OCI-LY7 (cell line): ENCODE measurements at regions not wholly inside any gene's neighbourhood (a gene's known extent, or its start where the extent isn't known, plus 50 kb on each side); places are given as distances from the start of the nearest gene placed in this dataset.

ENCODE experiments used
- BruUV-seq: library from RNA; stranded (reverse); fragments of 400-500 nt; replicated peaks from 2 replicates; lab custom pipeline; 2021; lab: Mats Ljungman, UMichigan
- CTCF ChIA-PET: fragments of 300-600 bp; sonication (Branson Sonifier 250); formaldehyde crosslinking; loops from one replicate; lab custom pipeline; 2022; ENCODE audit warnings: antibody characterized with exemption; ENCODE audit not compliant: unreplicated experiment; lab: Charles Lee
- POLR2A ChIA-PET: fragments of 300-600 bp; sonication (Branson Sonifier 250); formaldehyde crosslinking; loops from one replicate; lab custom pipeline; 2022; ENCODE audit warnings: antibody characterized with exemption; lab: Charles Lee
- DNase-seq: peaks from one replicate; pipeline ENCODE4 v3.0.0-alpha.2; 2015; ENCODE audit warnings: low spot score
- H2AFZ ChIP-seq: fragments of 200-600 bp; sonication (generic), shearing (Covaris generic); 2 replicates; pipeline ENCODE4 v1.6.1; 2014; ENCODE audit warnings: mild to moderate bottlenecking, antibody characterized with exemption, low read length, moderate library complexity
- H3K27ac ChIP-seq: fragments of 200-600 bp; sonication (generic); 2 replicates; pipeline ENCODE4 v1.5.1; 2014; ENCODE audit warnings: mixed run types, low read depth, mild to moderate bottlenecking, moderate library complexity, low read length, inconsistent platforms; ENCODE audit not compliant: poor library complexity, severe bottlenecking
- H3K36me3 ChIP-seq: fragments of 200-600 bp; sonication (generic); 2 replicates; pipeline ENCODE4 v1.6.1; 2014; ENCODE audit warnings: mild to moderate bottlenecking, antibody characterized with exemption, low read length, moderate library complexity, mixed read lengths; ENCODE audit not compliant: insufficient read depth
- H3K4me1 ChIP-seq: fragments of 200-600 bp; sonication (generic); 2 replicates; pipeline ENCODE4 v1.5.1; 2014; ENCODE audit warnings: mild to moderate bottlenecking, low read length; ENCODE audit not compliant: insufficient read depth, poor library complexity, severe bottlenecking
- H3K4me2 ChIP-seq: fragments of 200-600 bp; sonication (generic); 2 replicates; pipeline ENCODE4 v1.6.1; 2014; ENCODE audit warnings: mild to moderate bottlenecking, low read length
- H3K4me3 ChIP-seq: fragments of 200-600 bp; sonication (generic); 2 replicates; pipeline ENCODE4 v1.5.1; 2014; ENCODE audit warnings: mild to moderate bottlenecking, low read depth, low read length; ENCODE audit not compliant: poor library complexity, severe bottlenecking
- H3K79me2 ChIP-seq: fragments of 200-600 bp; sonication (generic); 2 replicates; pipeline ENCODE4 v1.6.1; 2016; ENCODE audit warnings: low read depth, mild to moderate bottlenecking, low read length, moderate library complexity, mixed read lengths; ENCODE audit not compliant: insufficient read depth
- H3K9me2 ChIP-seq: fragments of 200-600 bp; sonication (generic); 2 replicates; pipeline ENCODE4 v1.6.1; 2016; ENCODE audit warnings: mild to moderate bottlenecking, low read length, mixed read lengths; ENCODE audit not compliant: insufficient read depth
- H3K9me3 ChIP-seq: fragments of 200-600 bp; sonication (generic); 2 replicates; pipeline ENCODE4 v1.6.1; 2014; ENCODE audit warnings: mild to moderate bottlenecking, mixed run types, low read length, mixed read lengths
- H4K20me1 ChIP-seq: fragments of 200-600 bp; sonication (generic); 2 replicates; pipeline ENCODE4 v1.6.1; 2014; ENCODE audit warnings: mild to moderate bottlenecking, antibody characterized with exemption, low read length, moderate library complexity, mixed read lengths; ENCODE audit not compliant: insufficient read depth
- EZH2phosphoT487 ChIP-seq: fragments of 200-600 bp; sonication (generic); IDR thresholded peaks from 2 replicates; pipeline ENCODE4 v1.6.1; 2018; ENCODE audit warnings: low read depth, borderline replicate concordance, mild to moderate bottlenecking, mixed run types, antibody characterized with exemption, low read length, moderate library complexity, mixed read lengths
- intact Hi-C: fragments of 100-400 bp; cut with micrococcal nuclease; formaldehyde crosslinking; loops from one replicate; pipeline ENCODE4 v1.10.0; 2022; ENCODE audit not compliant: unreplicated experiment
- TF ChIP-seq, protein P1 (sequence below): fragments of 200-600 bp; sonication (generic); conservative IDR thresholded peaks from 2 replicates; pipeline ENCODE4 v1.5.1; 2014; ENCODE audit warnings: mild to moderate bottlenecking, antibody characterized with exemption, low read length, moderate library complexity, mixed read lengths

DNA sequence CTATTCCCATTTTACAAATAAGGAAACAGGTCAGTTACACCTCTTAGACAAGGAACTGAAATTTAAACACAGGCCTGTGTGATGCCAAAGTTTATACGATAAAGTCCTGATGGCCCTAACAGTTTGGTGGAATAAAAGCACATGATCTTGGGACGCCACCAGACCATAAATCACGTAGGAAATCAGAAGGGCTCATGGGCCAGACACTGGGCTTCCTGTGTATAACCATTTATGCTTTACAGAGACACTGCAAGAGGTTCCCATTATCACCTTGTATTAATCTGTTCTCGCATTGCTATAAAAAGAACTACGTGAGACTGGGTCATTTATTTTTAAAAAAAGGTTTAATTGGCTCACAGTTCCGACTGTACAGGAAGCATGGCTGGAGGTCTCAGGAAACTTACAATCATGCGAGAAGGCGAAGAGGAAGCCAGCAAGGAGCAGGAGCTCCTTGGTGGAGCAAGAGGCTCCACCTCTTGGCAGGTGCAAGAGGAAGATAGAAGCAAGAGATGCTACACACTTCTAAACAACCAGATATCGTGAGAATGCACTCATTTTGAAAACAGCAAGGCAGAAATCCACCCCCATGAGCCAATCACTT lies 124.0 kb upstream of the MON1B start:
- no peak for DNase-seq
- H3K4me2 ChIP-seq, result 0 out of 2 replicates have a peak overlapping the region, but pooled peaks have one; percentile 20
- H3K9me2 ChIP-seq, result no peaks in the 10 kb centered on the region
- H3K9me3 ChIP-seq, result no peaks in the 10 kb centered on the region
- H3K4me1 ChIP-seq, result peaks cover 26% of the 10 kb centered on the region
- H4K20me1 ChIP-seq, result no peaks in the 10 kb centered on the region
- H3K36me3 ChIP-seq, result no peaks in the 10 kb centered on the region
- H3K79me2 ChIP-seq, result no peaks in the 10 kb centered on the region
- H3K27ac ChIP-seq, result no peak overlapping the region
- no peak for TF ChIP-seq EZH2phosphoT487
- TF ChIP-seq, protein P1, sequence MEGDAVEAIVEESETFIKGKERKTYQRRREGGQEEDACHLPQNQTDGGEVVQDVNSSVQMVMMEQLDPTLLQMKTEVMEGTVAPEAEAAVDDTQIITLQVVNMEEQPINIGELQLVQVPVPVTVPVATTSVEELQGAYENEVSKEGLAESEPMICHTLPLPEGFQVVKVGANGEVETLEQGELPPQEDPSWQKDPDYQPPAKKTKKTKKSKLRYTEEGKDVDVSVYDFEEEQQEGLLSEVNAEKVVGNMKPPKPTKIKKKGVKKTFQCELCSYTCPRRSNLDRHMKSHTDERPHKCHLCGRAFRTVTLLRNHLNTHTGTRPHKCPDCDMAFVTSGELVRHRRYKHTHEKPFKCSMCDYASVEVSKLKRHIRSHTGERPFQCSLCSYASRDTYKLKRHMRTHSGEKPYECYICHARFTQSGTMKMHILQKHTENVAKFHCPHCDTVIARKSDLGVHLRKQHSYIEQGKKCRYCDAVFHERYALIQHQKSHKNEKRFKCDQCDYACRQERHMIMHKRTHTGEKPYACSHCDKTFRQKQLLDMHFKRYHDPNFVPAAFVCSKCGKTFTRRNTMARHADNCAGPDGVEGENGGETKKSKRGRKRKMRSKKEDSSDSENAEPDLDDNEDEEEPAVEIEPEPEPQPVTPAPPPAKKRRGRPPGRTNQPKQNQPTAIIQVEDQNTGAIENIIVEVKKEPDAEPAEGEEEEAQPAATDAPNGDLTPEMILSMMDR, result no peak
- peak overlapping the region; percentile 81 for H2AFZ ChIP-seq
- intact Hi-C loops, result no loop called here
- BruUV-seq, result no TSS peak
- ChIA-PET CTCF (no interaction called here), POLR2A (interaction anchor here (1.6 kb wide), 1 partner anchor 9 kb away, joined by 7 read pairs; no protein-coding TSS in a partner anchor)
- no peak overlapping the region for H3K4me3 ChIP-seq

DNA sequence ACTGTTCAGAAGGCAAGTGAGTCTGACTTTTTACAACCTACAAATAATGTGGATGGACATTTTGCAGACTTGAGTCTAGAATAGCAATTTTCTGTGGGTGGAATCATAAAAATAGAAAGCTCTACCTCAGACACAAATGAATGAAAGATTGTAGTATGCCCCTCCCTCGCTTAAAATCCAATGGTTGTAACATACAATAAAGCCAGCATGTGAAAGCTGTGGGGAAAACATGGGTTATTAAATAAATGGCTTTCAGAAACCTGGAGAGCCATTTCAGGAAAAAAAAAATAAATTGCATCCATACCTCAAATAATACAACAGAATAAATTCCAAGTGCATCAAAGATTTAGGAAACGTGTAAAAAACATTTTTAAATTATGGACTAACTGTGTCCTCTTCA lies 123.1 kb upstream of the MON1B start:
- Histone ChIP-seq H3K4me3 (no peak overlapping the region), H3K9me2 (no peaks in the 10 kb centered on the region), H3K27ac (no peak overlapping the region), H2AFZ (peak overlapping the region; percentile 81; the same call in 1 of the 2 replicates), H3K4me2 (no peak overlapping the region), H3K36me3 (no peaks in the 10 kb centered on the region), H3K79me2 (no peaks in the 10 kb centered on the region), H3K9me3 (no peaks in the 10 kb centered on the region), H3K4me1 (peaks cover 24% of the 10 kb centered on the region), H4K20me1 (no peaks in the 10 kb centered on the region)
- no peak for TF ChIP-seq EZH2phosphoT487
- TF ChIP-seq, protein P1, result no peak
- no TSS peak for BruUV-seq
- ChIA-PET POLR2A (interaction anchor here (0.8 to 1.3 kb wide), 2 partner anchors 9 to 10 kb away, joined by 3 to 7 read pairs; no protein-coding TSS in a partner anchor), CTCF (no interaction called here)
- no peak for DNase-seq
- intact Hi-C loops, result no loop called here

DNA sequence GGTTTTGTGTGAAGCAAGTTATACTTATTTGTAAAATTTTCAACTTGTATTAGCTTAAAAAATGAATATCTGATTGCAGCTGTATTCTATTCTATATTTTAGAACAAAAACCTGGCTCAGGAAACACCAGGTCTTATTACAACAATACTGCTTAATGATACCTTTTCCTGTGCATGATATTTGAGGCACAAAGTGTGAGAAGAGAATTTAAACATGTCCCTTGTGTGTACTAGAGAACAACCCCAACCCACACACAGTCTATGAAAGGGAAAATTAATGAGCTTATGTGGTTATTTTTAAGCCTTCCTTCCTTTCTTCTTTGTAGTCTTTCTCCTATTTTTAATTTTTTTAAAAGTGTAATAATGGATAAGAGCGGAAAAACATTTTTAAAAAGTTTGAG lies 122.6 kb upstream of the MON1B start:
- Histone ChIP-seq H3K27ac (no peak overlapping the region), H3K4me1 (peaks cover 23% of the 10 kb centered on the region), H3K79me2 (no peaks in the 10 kb centered on the region), H3K9me2 (no peaks in the 10 kb centered on the region), H3K4me3 (no peak overlapping the region), H3K4me2 (no peak overlapping the region), H4K20me1 (no peaks in the 10 kb centered on the region), H2AFZ (peak overlapping the region; percentile 81; the same call in 1 of the 2 replicates), H3K36me3 (no peaks in the 10 kb centered on the region), H3K9me3 (no peaks in the 10 kb centered on the region)
- POLR2A ChIA-PET, result interaction anchor here (0.8 to 1.3 kb wide), 2 partner anchors 9 to 10 kb away, joined by 3 to 7 read pairs; no protein-coding TSS in a partner anchor
- TF ChIP-seq, protein P1, result no peak
- TF ChIP-seq EZH2phosphoT487, result no peak
- CTCF ChIA-PET, result no interaction called here
- DNase-seq, result no peak
- intact Hi-C loops, result no loop called here
- BruUV-seq, result no TSS peak
